Stimulated activated naive CD8-positive, alpha-beta T cell treated with anti-CD3 and anti-CD28 coated beads, Interleukin-15, Interleukin-2, amounts not matched to agents 100 U/mL and 50 U/mL, for 24 hours (primary cell): ENCODE measurements at regions not wholly inside any gene's neighbourhood (a gene's known extent, or its start where the extent isn't known, plus 50 kb on each side); places are given as distances from the start of the nearest gene placed in this dataset.

Experiments used
- ATAC-seq: fragments of 150-1000 bp; cut with Tn5 transposase; one replicate; pipeline ENCODE4 v1.10.0; 2021
- DNase-seq: peaks from one replicate; pipeline ENCODE4 v3.0.0; 2021

GRCh38 chr22:46090631-46091201 lies 59.6 kb upstream of the PPARA start:
- ATAC-seq = no peak

DNA sequence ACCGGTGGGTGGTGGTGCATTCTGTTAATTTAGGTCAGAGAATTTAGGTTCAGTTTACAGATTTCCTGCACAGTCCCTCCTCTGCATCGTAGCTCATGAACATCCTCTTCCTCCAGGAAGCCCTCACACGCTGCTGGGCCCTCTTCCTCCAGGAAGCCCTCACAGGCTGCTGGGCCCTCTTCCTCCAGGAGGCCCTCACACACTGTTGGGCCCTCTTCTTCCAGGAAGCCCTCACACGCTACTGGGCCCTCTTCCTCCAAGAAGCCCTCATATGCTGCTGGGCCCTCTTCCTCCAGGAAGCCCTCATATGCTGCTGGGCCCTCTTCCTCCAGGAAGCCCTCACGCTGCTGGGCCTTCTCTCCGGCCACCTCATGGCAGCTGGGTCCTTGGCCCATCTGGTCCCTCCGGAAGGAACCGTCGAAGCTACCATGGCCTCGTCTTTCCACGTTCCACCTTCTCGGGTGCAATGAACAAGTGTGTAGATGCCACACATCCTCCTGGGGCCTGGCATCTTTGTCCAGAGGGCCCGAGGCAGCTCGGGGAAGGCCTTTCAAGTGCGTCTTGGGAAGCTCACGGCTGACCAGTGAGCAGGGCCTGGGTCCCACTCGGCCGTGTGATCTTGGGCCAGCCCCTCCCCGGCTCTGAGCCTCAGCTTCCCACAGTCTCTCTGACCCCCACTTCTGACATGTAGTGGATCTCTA lies 58.9 kb upstream of the PPARA start:
- DNase-seq (no peak), ATAC-seq (no peak)

More at GRCh38 chr22:46090631-46091201, 59.6 kb upstream of the PPARA start:
- no peak for DNase-seq

DNA sequence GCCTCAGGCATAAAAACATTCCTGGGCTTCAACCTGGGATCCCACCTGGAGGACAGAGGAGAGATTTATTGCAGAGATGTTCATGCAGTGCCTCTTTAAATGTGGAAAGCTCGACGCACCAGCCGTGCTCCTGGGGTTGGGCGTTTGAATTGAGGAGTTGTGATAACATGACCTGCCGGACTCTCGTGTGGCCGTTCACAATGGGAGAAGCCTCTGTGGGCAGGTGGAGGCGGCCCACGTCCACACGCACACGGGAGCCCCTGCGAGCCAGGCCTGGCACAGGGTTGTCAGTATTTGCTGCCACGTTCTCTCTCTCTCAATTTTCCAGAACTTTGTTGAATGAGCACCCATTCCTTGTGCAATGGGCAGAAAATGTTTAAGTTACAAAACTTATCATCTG lies 58.3 kb upstream of the PPARA start:
- ATAC-seq (no peak), DNase-seq (no peak)

DNA sequence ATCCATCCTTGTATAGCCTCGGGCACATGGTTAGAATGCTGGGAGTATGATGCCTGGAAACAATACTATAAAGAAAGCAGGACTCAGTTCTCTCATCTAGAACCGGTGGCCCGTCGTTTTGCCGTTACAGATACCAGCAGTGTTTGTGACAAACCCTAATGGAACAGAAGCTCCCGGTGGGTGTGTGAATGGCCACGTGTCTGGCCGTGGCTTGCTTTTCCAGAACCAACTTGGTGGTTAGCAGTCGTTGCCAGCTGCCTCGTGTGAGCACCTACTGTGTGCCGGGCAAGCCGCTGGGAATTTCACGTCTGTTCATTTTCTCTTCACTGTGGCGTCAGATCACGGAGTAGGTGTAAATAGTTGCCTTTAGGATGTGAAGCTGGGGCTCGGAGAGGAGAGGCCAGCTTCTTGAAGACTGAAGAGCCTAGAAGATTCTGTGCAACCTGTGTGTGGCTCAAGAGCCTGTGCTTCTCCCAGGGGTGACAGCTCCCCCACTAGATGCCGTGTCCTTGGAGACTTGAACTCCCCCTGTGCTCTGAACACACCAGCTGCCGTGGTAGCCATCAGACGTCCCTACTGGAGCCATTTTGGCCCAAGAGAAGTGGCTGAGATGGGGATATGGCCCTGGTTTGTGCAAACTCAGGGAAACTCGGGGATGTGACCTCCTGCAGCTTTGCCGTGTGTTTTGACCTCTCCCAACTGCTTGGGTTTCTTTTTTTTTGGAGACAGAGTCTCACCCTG lies 57.5 kb upstream of the PPARA start:
- ATAC-seq (no peak), DNase-seq (no peak)

DNA sequence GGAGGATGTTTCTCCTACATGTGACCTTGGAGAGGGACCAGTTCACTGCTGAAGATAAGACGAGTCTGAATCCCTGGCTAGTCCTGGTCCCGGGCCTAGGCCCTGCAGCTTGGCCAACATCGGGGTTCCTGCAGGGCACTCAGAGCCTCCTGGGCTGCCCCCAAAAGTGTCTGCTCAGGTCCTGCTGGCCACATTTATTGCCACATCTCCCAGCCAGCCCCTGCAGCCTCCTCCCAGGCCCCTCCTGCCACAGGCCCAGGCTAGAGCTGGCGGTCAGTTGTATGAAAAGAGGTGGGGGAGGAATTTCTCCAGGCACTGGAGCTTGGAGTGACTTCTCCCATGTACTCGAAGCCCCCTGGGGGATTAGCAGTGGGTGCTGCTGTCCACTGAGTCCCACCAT lies 56.5 kb upstream of the PPARA start:
- DNase-seq = no peak
- ATAC-seq = no peak

- ATAC-seq = no peak
Observed at GRCh38 chr22:46094676-46095075, 55.6 kb upstream of the PPARA start.

GRCh38 chr22:46096051-46096450 lies 54.3 kb upstream of the PPARA start:
- ATAC-seq (no peak), DNase-seq (no peak)

More at GRCh38 chr22:46094676-46095075, 55.6 kb upstream of the PPARA start:
- DNase-seq = no peak

GRCh38 chr22:46096706-46097230 lies 53.6 kb upstream of the PPARA start:
- ATAC-seq (no peak), DNase-seq (no peak)

DNA sequence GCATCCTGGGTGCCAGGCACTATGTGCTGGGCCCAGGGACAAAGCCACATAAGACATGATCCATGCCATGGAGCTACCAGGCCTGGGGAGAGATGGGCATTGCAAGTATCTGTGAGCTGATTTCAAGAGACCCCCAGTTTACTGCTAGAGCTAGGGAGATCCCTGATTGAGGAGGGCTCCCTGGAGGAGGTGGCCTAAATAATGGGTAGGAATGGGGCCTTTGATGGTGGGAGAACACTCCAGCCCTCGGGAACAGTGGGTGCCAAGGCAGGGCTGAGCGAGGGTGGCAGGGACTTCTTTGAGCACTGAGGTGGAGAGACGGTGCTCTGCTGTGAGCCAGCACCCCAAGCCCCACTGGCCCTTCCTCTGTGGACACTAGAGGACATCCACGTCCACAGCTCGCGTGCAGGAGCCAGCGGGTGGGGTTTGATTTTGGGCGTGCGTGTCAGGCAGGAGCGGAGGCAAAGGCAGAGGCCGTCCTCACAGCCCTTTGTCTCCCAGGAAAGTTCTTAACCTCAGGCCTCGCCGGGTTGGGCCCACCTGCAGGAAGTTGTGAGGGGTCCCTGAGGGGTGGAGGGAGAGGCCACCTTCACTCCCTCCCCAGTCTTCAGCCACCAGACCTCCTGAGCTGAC lies 52.9 kb upstream of the PPARA start:
- ATAC-seq = no peak
- DNase-seq = no peak

GRCh38 chr22:46098525-46099475 lies 51.5 kb upstream of the PPARA start:
- DNase-seq = no peak
- no peak for ATAC-seq

- ATAC-seq (no peak), DNase-seq (no peak)
Observed at GRCh38 chr22:46099740-46100139, 50.6 kb upstream of the PPARA start.

- no peak for ATAC-seq
- no peak for DNase-seq
Observed at GRCh38 chr22:46100401-46101105, 49.8 kb upstream of the PPARA start.
